GM11168 (cell line): ENCODE measurements at regions not wholly inside any gene's neighbourhood (a gene's known extent, or its start where the extent isn't known, plus 50 kb on each side); places are given as distances from the start of the nearest gene placed in this dataset.
"Not testable (repeated sequence)": the region's sequence is repeated elsewhere in the genome, so short reads cannot be mapped to it uniquely, and the experiment has no call there.

Source experiments
- in situ Hi-C: fragments of 300-500 bp; cut with MboI; formaldehyde crosslinking; loops from one replicate; pipeline ENCODE4 v1.12.0; 2022; ENCODE audit warnings: low sequenced_read_pairs; ENCODE audit not compliant: unreplicated experiment

GRCh38 chr1:104135036-104135435, 385.3 kb downstream of the AMY1C start:
- in situ Hi-C loops, result not testable (repeated sequence)

GRCh38 chr1:104136621-104137020, 386.9 kb downstream of the AMY1C start:
- in situ Hi-C loops, result no loop called here

- in situ Hi-C loops, result no loop called here
These were observed 407.0 kb downstream of the AMY1C start for GRCh38 chr1:104156738-104157137.

DNA sequence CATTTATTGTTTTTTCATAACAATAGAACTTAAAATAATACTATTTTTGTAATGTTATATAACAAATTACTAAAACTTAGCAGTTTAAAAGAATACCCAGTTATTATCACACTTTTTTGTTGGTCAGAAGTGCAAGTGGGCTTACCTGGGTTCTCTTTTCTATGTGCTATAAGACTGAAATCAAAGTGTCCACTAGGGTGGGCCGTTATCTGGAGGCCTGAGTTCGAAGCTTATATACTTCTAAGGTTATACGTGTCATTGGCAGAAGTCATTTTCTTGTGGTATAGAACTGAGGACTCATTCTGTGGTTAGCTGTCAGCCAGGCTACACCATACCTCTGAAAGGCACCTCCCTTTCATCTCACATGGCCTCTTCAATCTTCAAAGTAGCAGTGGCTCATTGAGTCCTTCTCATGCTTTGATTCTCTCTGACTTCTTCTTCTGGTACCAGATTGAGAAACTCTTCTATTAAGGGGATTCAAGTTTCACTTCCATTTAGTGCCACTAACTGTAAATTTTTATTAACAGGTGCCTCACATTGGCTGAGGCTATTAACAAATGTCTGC, 414.3 kb downstream of the AMY1C start:
- in situ Hi-C loops, result no loop called here

- in situ Hi-C loops, result no loop called here
These were observed 422.6 kb downstream of the AMY1C start for GRCh38 chr1:104172243-104172681.

DNA sequence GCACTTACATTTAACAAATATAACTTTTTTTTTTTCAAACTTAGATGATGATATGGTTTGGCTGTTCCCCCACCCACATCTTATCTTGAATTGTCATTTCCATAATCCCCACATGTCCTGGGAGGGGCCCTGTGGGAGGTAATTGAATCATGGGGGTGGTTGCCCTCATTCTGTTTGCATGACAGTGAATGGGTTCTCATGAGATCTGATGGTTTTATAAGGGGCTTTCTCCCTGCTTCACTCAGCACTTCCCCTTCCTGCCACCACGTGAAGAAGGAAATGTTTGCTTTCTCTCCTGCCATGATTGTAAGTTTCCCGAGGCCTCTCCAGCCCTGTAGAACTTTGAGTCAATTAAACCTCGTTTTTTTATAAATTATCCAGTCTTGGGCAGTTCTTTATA, 432.6 kb downstream of the AMY1C start:
- in situ Hi-C loops, result no loop called here

- in situ Hi-C loops, result no loop called here
These were observed 439.5 kb downstream of the AMY1C start for GRCh38 chr1:104189207-104189606.

GRCh38 chr1:104190821-104191220, 441.1 kb downstream of the AMY1C start:
- in situ Hi-C loops, result no loop called here

DNA sequence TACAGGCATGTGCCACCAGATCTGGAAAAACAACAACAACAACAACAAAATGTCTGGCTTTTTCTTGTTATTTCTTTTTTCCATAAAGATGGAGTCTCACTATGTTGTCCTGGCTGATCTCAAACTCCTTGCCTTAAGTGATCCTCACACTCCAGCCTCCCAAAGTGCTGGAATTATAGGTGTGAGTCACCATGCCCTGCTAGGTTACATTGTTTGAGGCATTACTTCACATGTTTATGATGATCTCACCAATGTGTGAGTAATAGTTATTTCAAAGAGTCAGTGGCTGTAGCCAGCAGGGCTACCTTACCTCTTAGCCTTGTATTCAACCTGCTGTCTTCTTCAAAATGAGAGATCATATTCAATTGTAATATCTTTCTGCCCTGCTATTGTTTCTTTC, 445.7 kb downstream of the AMY1C start:
- in situ Hi-C loops, result no loop called here

GRCh38 chr1:104196136-104196535, 446.4 kb downstream of the AMY1C start:
- in situ Hi-C loops, result no loop called here

- in situ Hi-C loops, result no loop called here
These were observed 447.8 kb downstream of the AMY1C start for GRCh38 chr1:104197516-104197915.

DNA sequence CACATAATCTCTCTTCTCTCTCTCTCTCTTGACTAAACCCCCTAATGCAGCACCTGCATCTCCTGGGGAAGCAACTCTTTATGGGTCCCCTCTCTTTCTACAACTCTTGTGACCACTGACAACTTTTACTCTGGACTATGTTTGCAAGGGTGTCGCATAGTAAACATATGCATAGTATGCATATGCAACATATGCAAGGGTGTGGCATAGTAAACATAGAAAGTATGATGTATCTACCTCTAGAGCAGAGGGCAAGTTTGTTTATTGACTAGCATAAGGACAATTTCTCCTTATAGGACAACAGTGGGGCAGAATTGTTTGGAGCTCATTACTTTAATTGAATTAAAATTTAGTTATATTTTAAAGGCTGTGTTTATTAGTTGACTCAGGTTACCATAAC, 462.5 kb downstream of the AMY1C start:
- in situ Hi-C loops, result no loop called here

DNA sequence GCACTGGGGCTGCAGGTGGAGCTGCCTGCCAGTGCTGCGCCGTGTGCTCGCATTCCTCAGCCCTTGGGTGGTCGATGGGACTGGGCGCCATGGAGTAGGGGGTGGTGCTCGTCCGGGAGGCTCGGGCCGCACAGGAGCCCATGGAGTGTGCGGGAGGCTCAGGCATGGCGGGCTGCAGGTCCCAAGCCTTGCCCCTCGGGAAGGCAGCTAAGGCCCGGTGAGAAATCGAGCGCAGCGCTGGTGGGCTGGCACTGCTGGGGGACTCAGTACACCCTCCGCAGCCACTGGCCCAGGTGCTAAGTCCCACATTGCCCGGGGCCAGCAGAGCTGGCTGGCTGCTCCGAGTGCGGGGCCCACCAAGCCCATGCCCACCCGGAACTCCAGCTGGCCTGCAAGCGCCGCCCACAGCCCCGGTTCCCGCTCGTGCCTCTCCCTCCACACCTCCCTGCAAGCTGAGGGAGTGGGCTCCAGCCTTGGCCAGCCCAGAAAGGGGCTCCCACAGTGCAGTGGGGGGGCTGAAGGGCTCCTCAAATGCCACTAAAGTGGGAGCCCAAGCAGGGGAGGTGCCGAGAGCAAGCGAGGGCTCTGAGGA, 467.8 kb downstream of the AMY1C start:
- in situ Hi-C loops, result not testable (repeated sequence)

DNA sequence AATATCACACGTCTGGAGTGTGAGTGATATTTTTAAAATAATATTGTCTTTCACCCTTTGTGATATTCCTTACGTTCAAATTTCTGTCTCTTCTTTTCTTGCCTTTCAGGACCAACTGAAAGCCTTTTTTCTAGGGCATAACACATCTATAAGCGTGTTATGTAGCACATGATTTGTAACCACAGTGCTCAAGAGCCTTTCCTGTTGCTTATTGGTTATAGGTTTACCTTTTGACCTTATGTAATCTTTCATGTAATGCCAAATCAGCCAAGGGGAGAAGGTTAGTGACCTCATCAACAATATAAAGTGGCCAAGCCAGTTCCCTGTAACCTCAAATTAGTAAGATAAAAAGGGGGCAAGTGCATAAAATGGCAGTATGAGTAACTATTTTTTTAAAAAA, 480.2 kb downstream of the AMY1C start:
- in situ Hi-C loops, result no loop called here

DNA sequence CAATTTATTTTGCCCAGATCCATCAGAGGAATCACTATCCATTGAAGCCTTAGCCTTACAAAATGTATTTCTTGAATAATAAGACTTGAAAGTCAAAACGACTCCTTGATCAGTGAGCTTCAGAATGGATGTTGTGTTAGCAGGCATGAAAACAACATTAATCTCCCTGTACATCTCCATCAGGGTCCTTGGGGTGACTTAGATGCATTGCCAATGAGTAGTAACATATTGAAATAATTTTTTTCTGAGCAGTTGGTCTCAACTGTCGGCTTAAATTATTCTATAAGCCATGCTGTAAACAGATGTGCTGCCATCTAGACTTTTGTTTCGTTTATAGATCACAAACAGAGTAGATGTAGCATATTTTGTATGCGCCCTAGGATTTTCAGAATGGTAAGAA, 482.0 kb downstream of the AMY1C start:
- in situ Hi-C loops, result no loop called here

- in situ Hi-C loops, result no loop called here
These were observed 485.4 kb downstream of the AMY1C start for GRCh38 chr1:104235141-104235540.

DNA sequence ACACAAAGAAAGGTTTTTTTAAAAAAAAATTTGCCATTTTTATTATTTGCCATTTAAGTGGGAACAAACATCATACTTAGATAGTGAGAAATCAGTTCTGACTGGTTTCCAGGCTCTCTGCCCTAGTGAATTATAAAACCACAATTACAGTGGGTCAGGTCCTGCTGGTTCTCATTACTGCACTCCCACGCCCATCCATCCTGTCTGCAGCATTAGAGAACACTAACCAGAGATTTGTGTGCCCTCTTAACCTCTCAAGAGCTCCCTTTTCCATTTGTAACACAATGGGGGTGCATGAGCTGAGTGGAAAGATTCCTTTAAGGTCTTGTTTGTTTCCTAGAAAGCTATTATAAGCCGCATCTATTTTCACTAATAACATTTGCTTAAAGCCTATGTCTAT, 489.3 kb downstream of the AMY1C start:
- in situ Hi-C loops, result no loop called here

GRCh38 chr1:104248385-104248784, 498.7 kb downstream of the AMY1C start:
- in situ Hi-C loops, result no loop called here

DNA sequence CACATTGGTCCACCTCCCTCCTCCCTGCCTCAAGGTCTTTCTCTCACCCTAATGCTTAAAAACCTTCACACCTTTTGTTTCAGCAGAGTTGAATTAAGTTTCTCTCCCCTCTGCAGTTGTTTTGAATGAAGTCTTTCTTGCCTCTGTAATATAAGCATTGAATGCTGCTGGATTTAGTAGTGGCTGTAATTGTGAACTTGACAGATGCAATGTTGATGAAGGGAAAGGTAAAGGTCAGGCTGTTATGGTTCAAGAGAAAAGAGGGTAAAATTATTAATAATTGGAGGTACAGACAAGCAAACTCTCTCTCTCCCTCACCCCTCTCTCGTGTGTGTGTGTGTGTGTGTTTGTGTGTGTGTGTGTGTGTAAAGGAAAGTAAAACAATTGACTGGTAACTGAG, 509.8 kb downstream of the AMY1C start:
- in situ Hi-C loops, result no loop called here

- in situ Hi-C loops, result not testable (repeated sequence)
These were observed 513.4 kb downstream of the AMY1C start for GRCh38 chr1:104263110-104263509.

- in situ Hi-C loops, result no loop called here
These were observed 514.8 kb downstream of the AMY1C start for GRCh38 chr1:104264521-104264920.

- in situ Hi-C loops, result no loop called here
These were observed 515.5 kb downstream of the AMY1C start for GRCh38 chr1:104265163-104265562.
